Fibroblast of lung (primary cell): ENCODE measurements at regions not wholly inside any gene's neighbourhood (a gene's known extent, or its start where the extent isn't known, plus 50 kb on each side); places are given as distances from the start of the nearest gene placed in this dataset.

Source experiments
- DNase-seq, 2 donors: peaks; one replicate each; pipeline versions ENCODE4 v3.0.0 to v3.0.0-alpha.2; 2010; ENCODE audit warnings: low read depth in 2 of 2
- H2AFZ ChIP-seq: 2 replicates; pipeline ENCODE4 v1.5.1; 2012; ENCODE audit warnings: low read length, control low read depth, inconsistent platforms
- H3K27ac ChIP-seq: 2 replicates; pipeline ENCODE4 v1.5.1; 2011; ENCODE audit warnings: low read length, control low read depth; ENCODE audit not compliant: insufficient read depth
- H3K27me3 ChIP-seq: 2 replicates; pipeline ENCODE4 v1.5.1; 2011; ENCODE audit warnings: mild to moderate bottlenecking, low read length; ENCODE audit not compliant: control insufficient read depth, insufficient read depth
- H3K36me3 ChIP-seq: 2 replicates; pipeline ENCODE4 v1.5.1; 2011; ENCODE audit warnings: low read length; ENCODE audit not compliant: control insufficient read depth, insufficient read depth
- H3K4me1 ChIP-seq: 2 replicates; pipeline ENCODE4 v1.5.1; 2011; ENCODE audit warnings: low read length; ENCODE audit not compliant: control insufficient read depth, insufficient read depth; ENCODE audit errors: extremely low read depth
- H3K4me2 ChIP-seq: 2 replicates; pipeline ENCODE4 v1.5.1; 2011; ENCODE audit warnings: low read length, control low read depth; ENCODE audit not compliant: insufficient read depth; ENCODE audit errors: extremely low read depth
- H3K4me3 ChIP-seq, 4 experiments: fragments of 200-600 bp in 1 of 4; sonication (generic) in 1 of 4; replicated peaks in 1 of 4; 2 replicates each; pipeline ENCODE4 v1.5.1; 2011 to 2016; ENCODE audit warnings: low read length in 4 of 4, low read depth in 3 of 4, mild to moderate bottlenecking in 3 of 4, control low read depth in 2 of 4, inconsistent platforms in 1 of 4, mixed read lengths in 1 of 4; ENCODE audit not compliant: insufficient read depth in 1 of 4; ENCODE audit errors: control extremely low read depth in 1 of 4
- H3K79me2 ChIP-seq: 2 replicates; pipeline ENCODE4 v1.5.1; 2012; ENCODE audit warnings: mild to moderate bottlenecking, low read length, inconsistent platforms; ENCODE audit not compliant: control insufficient read depth, insufficient read depth
- H3K9ac ChIP-seq: 2 replicates; pipeline ENCODE4 v1.5.1; 2011; ENCODE audit warnings: mild to moderate bottlenecking, low read length, control low read depth; ENCODE audit not compliant: insufficient read depth
- H3K9me3 ChIP-seq: 2 replicates; pipeline ENCODE4 v1.5.1; 2012; ENCODE audit warnings: low read depth, low read length; ENCODE audit not compliant: control insufficient read depth, insufficient read depth
- H4K20me1 ChIP-seq: 2 replicates; pipeline ENCODE4 v1.5.1; 2011; ENCODE audit warnings: low read length; ENCODE audit not compliant: control insufficient read depth, insufficient read depth; ENCODE audit errors: extremely low read depth
- CTCF ChIP-seq, 2 donors: IDR thresholded peaks in 1 of 2; conservative IDR thresholded peaks in 1 of 2; 1 replicate in 1 of 2; 2 replicates in 1 of 2; pipeline ENCODE4 v1.5.1; 2011 to 2012; ENCODE audit warnings: low read length in 2 of 2, control low read depth in 1 of 2, inconsistent platforms in 1 of 2, low read depth in 1 of 2, mild to moderate bottlenecking in 1 of 2
- EZH2 ChIP-seq: IDR thresholded peaks from 2 replicates; pipeline ENCODE4 v1.5.1; 2012; ENCODE audit warnings: low read length, control low read depth, mild to moderate bottlenecking; ENCODE audit errors: missing control alignments

GRCh38 chr6:22194188-22194921, 102.5 kb downstream of the PRL start:
- Histone ChIP-seq H3K27me3 (no peaks in the 10 kb centered on the region), H3K36me3 (no peaks in the 10 kb centered on the region), H3K27ac (no peak overlapping the region), H3K4me3 (no peak overlapping the region), H3K4me2 (no peak overlapping the region), H3K9me3 (no peaks in the 10 kb centered on the region), H4K20me1 (no peaks in the 10 kb centered on the region), H3K9ac (no peak overlapping the region), H3K79me2 (no peaks in the 10 kb centered on the region), H3K4me1 (no peaks in the 10 kb centered on the region), H2AFZ (no peak overlapping the region)
- TF ChIP-seq EZH2: no peak
- TF ChIP-seq CTCF (conservative IDR thresholded peaks at IDR 0.05 in 1 of 2, IDR thresholded peaks at IDR 0.05 in 1 of 2; ENCODE audit: low read depth in 1 of 2, low read length in 2 of 2): no peak
- peak; percentile 2 to 72 for DNase-seq

- H3K27ac ChIP-seq: no peak overlapping the region
- DNase-seq: no peak
- H3K27me3 ChIP-seq: no peaks in the 10 kb centered on the region
- no peaks in the 10 kb centered on the region for H4K20me1 ChIP-seq
- no peaks in the 10 kb centered on the region for H3K9me3 ChIP-seq
- no peak overlapping the region for H2AFZ ChIP-seq
- H3K4me2 ChIP-seq: no peak overlapping the region
- H3K79me2 ChIP-seq: no peaks in the 10 kb centered on the region
- H3K4me1 ChIP-seq: no peaks in the 10 kb centered on the region
- H3K9ac ChIP-seq: no peak overlapping the region
- H3K4me3 ChIP-seq: no peak overlapping the region
- TF ChIP-seq CTCF (conservative IDR thresholded peaks at IDR 0.05 in 1 of 2, IDR thresholded peaks at IDR 0.05 in 1 of 2; ENCODE audit: low read depth in 1 of 2, low read length in 2 of 2): no peak
- no peak for TF ChIP-seq EZH2
- no peaks in the 10 kb centered on the region for H3K36me3 ChIP-seq
These were observed 97.1 kb downstream of the PRL start for GRCh38 chr6:22199771-22200170.

DNA sequence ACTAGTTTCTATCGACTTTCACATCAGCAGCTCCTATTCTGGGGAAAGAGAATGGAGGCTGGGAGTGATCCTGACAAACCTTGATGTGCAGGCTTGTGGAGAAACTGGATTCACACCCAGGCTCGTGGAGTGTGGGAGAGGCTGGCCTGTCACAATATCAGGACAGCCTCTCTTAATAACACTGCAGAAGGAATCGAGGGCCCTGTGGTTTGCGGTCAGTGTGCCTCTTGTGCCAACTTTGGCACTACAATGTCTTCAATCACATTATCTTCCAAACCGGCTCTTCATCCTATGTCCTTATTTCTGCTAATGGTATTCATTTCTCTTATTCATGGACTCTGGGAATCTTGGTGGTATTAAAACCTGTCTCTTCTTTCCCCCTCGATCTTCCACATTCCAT, 92.7 kb downstream of the PRL start:
- H3K27ac ChIP-seq: no peak overlapping the region
- no peak overlapping the region for H3K4me2 ChIP-seq
- no peaks in the 10 kb centered on the region for H3K27me3 ChIP-seq
- no peak overlapping the region for H3K9ac ChIP-seq
- no peak overlapping the region for H3K4me3 ChIP-seq
- no peaks in the 10 kb centered on the region for H3K9me3 ChIP-seq
- no peaks in the 10 kb centered on the region for H3K4me1 ChIP-seq
- H2AFZ ChIP-seq: no peak overlapping the region
- no peaks in the 10 kb centered on the region for H3K36me3 ChIP-seq
- no peaks in the 10 kb centered on the region for H3K79me2 ChIP-seq
- no peaks in the 10 kb centered on the region for H4K20me1 ChIP-seq
- TF ChIP-seq EZH2: no peak
- TF ChIP-seq CTCF (conservative IDR thresholded peaks at IDR 0.05 in 1 of 2, IDR thresholded peaks at IDR 0.05 in 1 of 2; ENCODE audit: low read depth in 1 of 2, low read length in 2 of 2): no peak
- DNase-seq: no peak
